HCT116 (cell line): ENCODE measurements at regions not wholly inside any gene's neighbourhood (a gene's known extent, or its start where the extent isn't known, plus 50 kb on each side); places are given as distances from the start of the nearest gene placed in this dataset.

Experiments
- ATAC-seq: fragments of 200-7000 bp; cut with Tn5 transposase; 2 replicates; pipeline ENCODE4 v1.9.1; 2020; ENCODE audit warnings: mild to moderate bottlenecking, moderate library complexity
- BruUV-seq: library from RNA; stranded (reverse); fragments of 400-500 nt; replicated peaks from 2 replicates; lab custom pipeline; 2021; lab: Mats Ljungman, UMichigan
- CTCF ChIA-PET: fragments of 300-600 bp; sonication (Branson Sonifier 250); formaldehyde crosslinking; loops from one replicate; lab custom pipeline; 2021; ENCODE audit warnings: antibody characterized with exemption; lab: Charles Lee
- POLR2A ChIA-PET: fragments of 300-600, 350-600 bp; sonication (Branson Sonifier 250); formaldehyde crosslinking; loops from one replicate; lab custom pipeline; 2021; ENCODE audit warnings: antibody characterized with exemption; lab: Charles Lee
- RAD21 ChIA-PET, 2 experiments: fragments of 300-600 bp; sonication (Branson Sonifier 250); formaldehyde crosslinking; loops; one replicate each; lab custom pipeline; 2023; ENCODE audit warnings: low total read pairs in 2 of 2; ENCODE audit not compliant: uncharacterized antibody in 2 of 2, unreplicated experiment in 2 of 2, low non-redundant PET in 1 of 2; lab: Charles Lee
- DNase-seq: peaks from one replicate; pipeline ENCODE4 v3.0.0-alpha.2; 2010; ENCODE audit warnings: low read depth, low spot score
- H2AFZ ChIP-seq: fragments of 200-600 bp; shearing (Covaris generic), sonication (generic); 2 replicates; pipeline ENCODE4 v1.6.1; 2017; ENCODE audit warnings: low read depth, mixed run types, mixed read lengths, antibody characterized with exemption, low read length; ENCODE audit not compliant: poor library complexity, severe bottlenecking
- H3K27ac ChIP-seq: 2 replicates; pipeline ENCODE4 v1.5.1; 2012; ENCODE audit warnings: low read depth, low read length
- H3K27me3 ChIP-seq: fragments of 200-600 bp; sonication (generic); 2 replicates; pipeline ENCODE4 v1.6.1; 2016; ENCODE audit warnings: mixed run types, low read length, mixed read lengths; ENCODE audit not compliant: insufficient read depth
- H3K36me3 ChIP-seq, 2 experiments: fragments of 200-500 bp in 1 of 2; fragments of 200-600 bp in 1 of 2; sonication (Bioruptor generic) in 1 of 2; sonication (generic) in 1 of 2; 2 replicates each; pipeline versions ENCODE4 v1.5.1 to v1.6.1; 2014 to 2016; ENCODE audit warnings: low read length in 2 of 2, inconsistent platforms in 1 of 2, mixed read lengths in 1 of 2, mixed run types in 1 of 2; ENCODE audit not compliant: insufficient read depth in 2 of 2, control insufficient read depth in 1 of 2
- H3K4me1 ChIP-seq, 2 experiments: fragments of 200-600 bp in 1 of 2; sonication (generic) in 1 of 2; 2 replicates each; pipeline versions ENCODE4 v1.5.1 to v1.6.1; 2012 to 2017; ENCODE audit warnings: low read length in 2 of 2, inconsistent platforms in 1 of 2, mild to moderate bottlenecking in 1 of 2, mixed read lengths in 1 of 2, mixed run types in 1 of 2, moderate library complexity in 1 of 2; ENCODE audit not compliant: insufficient read depth in 2 of 2, control insufficient read depth in 1 of 2
- H3K4me2 ChIP-seq: fragments of 200-600 bp; sonication (generic); 2 replicates; pipeline ENCODE4 v1.6.1; 2017; ENCODE audit warnings: mixed run types, low read length, mixed read lengths
- H3K4me3 ChIP-seq, 2 experiments: fragments of 200-600 bp in 1 of 2; sonication (generic) in 1 of 2; replicated peaks in 1 of 2; 2 replicates each; pipeline ENCODE4 v1.5.1; 2011 to 2016; ENCODE audit warnings: low read length in 2 of 2, control low read depth in 1 of 2, low read depth in 1 of 2, mild to moderate bottlenecking in 1 of 2, mixed read lengths in 1 of 2, mixed run types in 1 of 2
- H3K79me2 ChIP-seq: fragments of 200-600 bp; sonication (generic); 2 replicates; pipeline ENCODE4 v1.6.1; 2017; ENCODE audit warnings: mild to moderate bottlenecking, mixed run types, low read length, moderate library complexity, mixed read lengths; ENCODE audit not compliant: insufficient read depth
- H3K9ac ChIP-seq: fragments of 200-600 bp; sonication (generic); 2 replicates; pipeline ENCODE4 v1.6.1; 2016; ENCODE audit warnings: low read length, mixed read lengths
- H3K9me2 ChIP-seq: fragments of 200-600 bp; sonication (generic), shearing (Covaris generic); 2 replicates; pipeline ENCODE4 v1.6.1; 2017; ENCODE audit warnings: mixed run types, mild to moderate bottlenecking, moderate library complexity; ENCODE audit not compliant: insufficient read depth
- H3K9me3 ChIP-seq, 2 experiments: fragments of 200-500 bp in 1 of 2; fragments of 200-600 bp in 1 of 2; sonication (Bioruptor generic) in 1 of 2; sonication (generic) in 1 of 2; 2 replicates each; pipeline ENCODE4 v1.6.1; 2014 to 2017; ENCODE audit warnings: low read length in 2 of 2, mixed read lengths in 2 of 2, inconsistent platforms in 1 of 2, low read depth in 1 of 2, mild to moderate bottlenecking in 1 of 2, mixed run types in 1 of 2, moderate library complexity in 1 of 2; ENCODE audit not compliant: control insufficient read depth in 1 of 2, insufficient read depth in 1 of 2
- H4K20me1 ChIP-seq: fragments of 200-600 bp; sonication (generic), shearing (Covaris generic); 2 replicates; pipeline ENCODE4 v1.6.1; 2017; ENCODE audit warnings: mixed run types, mild to moderate bottlenecking, moderate library complexity; ENCODE audit not compliant: insufficient read depth
- CBX3 ChIP-seq: IDR thresholded peaks from 2 replicates; pipeline ENCODE4 v1.6.1; 2012; ENCODE audit warnings: low read depth
- CEBPB ChIP-seq: IDR thresholded peaks from 2 replicates; pipeline ENCODE4 v1.6.1; 2012; ENCODE audit warnings: low read depth
- EGR1 ChIP-seq: IDR thresholded peaks from 2 replicates; pipeline ENCODE4 v1.6.1; 2012; ENCODE audit warnings: low read depth
- ELF1 ChIP-seq: IDR thresholded peaks from 2 replicates; pipeline ENCODE4 v1.6.1; 2012; ENCODE audit warnings: low read depth, borderline replicate concordance
- EZH2phosphoT487 ChIP-seq: fragments of 200-600 bp; IDR thresholded peaks from 2 replicates; pipeline ENCODE4 v1.6.1; 2018; ENCODE audit warnings: antibody characterized with exemption, borderline replicate concordance
- FOSL1 ChIP-seq: IDR thresholded peaks from 2 replicates; pipeline ENCODE4 v1.6.1; 2012; ENCODE audit warnings: low read depth
- JUND ChIP-seq: IDR thresholded peaks from 2 replicates; pipeline ENCODE4 v1.6.1; 2012
- POLR2A ChIP-seq: IDR thresholded peaks from 2 replicates; pipeline ENCODE4 v1.7.0; 2011; ENCODE audit warnings: borderline replicate concordance; ENCODE audit not compliant: insufficient read depth, insufficient read length; ENCODE audit errors: extremely low read depth
- POLR2AphosphoS5 ChIP-seq: IDR thresholded peaks from 2 replicates; pipeline ENCODE4 v1.6.1; 2011; ENCODE audit warnings: mild to moderate bottlenecking, low read depth, low read length, moderate library complexity
- SIN3A ChIP-seq: IDR thresholded peaks from 2 replicates; pipeline ENCODE4 v1.6.1; 2012; ENCODE audit warnings: low read depth
- SRF ChIP-seq: IDR thresholded peaks from 2 replicates; pipeline ENCODE4 v1.6.1; 2012; ENCODE audit warnings: low read depth
- TCF7L2 ChIP-seq: IDR thresholded peaks from 2 replicates; pipeline ENCODE4 v1.7.0; 2011; ENCODE audit warnings: borderline replicate concordance, inconsistent platforms; ENCODE audit not compliant: insufficient read depth, insufficient read length; ENCODE audit errors: extremely low read depth
- ZFX ChIP-seq: fragments of 450-650 bp; IDR thresholded peaks from 2 replicates; pipeline ENCODE4 v1.6.1; 2017
- intact Hi-C: fragments of 100-400 bp; cut with micrococcal nuclease; formaldehyde crosslinking; loops from 2 replicates; pipeline ENCODE4 v1.10.0; 2022
- TF ChIP-seq, protein P1 (sequence below): IDR thresholded peaks from 2 replicates; pipeline ENCODE4 v1.6.1; 2012
- TF ChIP-seq, protein P2 (sequence below): IDR thresholded peaks from 2 replicates; pipeline ENCODE4 v1.6.1; 2012
- TF ChIP-seq, protein P3 (sequence below): IDR thresholded peaks from 2 replicates; pipeline ENCODE4 v1.6.1; 2012; ENCODE audit warnings: low read depth

DNA sequence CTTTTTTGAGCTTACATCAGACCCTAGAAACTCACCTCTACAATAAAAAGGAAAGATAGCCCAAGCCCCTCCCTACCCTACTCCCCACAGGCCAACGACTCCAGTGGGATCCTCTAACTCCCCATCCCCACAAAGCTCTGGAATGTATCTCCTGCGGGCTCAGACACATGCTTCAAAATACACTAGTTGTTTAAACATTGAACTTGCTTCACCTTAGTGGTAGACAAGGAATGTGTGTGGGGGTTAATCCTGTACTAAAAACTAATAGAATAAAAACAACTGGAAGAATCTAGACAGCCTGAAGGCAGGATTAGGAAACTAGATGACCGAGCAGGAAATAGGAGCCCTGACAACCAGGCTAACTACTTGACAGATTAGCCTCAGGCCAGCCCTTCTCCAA lies 211.5 kb downstream of the SUCLG1 start:
- no peaks in the 10 kb centered on the region for H3K4me1 ChIP-seq
- H3K9me3 ChIP-seq: no peaks in the 10 kb centered on the region
- DNase-seq: no peak
- H3K27ac ChIP-seq: no peak overlapping the region
- TF ChIP-seq, protein P1, sequence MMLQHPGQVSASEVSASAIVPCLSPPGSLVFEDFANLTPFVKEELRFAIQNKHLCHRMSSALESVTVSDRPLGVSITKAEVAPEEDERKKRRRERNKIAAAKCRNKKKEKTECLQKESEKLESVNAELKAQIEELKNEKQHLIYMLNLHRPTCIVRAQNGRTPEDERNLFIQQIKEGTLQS: no peak
- TF ChIP-seq TCF7L2: no peak
- TF ChIP-seq FOSL1: no peak
- no peak for TF ChIP-seq EZH2phosphoT487
- BruUV-seq: no TSS peak
- intact Hi-C loops: no loop called here
- ChIA-PET POLR2A (no interaction called here), CTCF (no interaction called here), RAD21 (no interaction called here)
- no peaks in the 10 kb centered on the region for H4K20me1 ChIP-seq
- no peaks in the 10 kb centered on the region for H3K36me3 ChIP-seq
- no peak overlapping the region for H2AFZ ChIP-seq
- ATAC-seq: no peak
- no peak overlapping the region for H3K4me2 ChIP-seq
- H3K9me2 ChIP-seq: no peaks in the 10 kb centered on the region
- no peak overlapping the region for H3K4me3 ChIP-seq
- H3K27me3 ChIP-seq: no peaks in the 10 kb centered on the region
- H3K79me2 ChIP-seq: no peaks in the 10 kb centered on the region
- H3K9ac ChIP-seq: no peak overlapping the region

DNA sequence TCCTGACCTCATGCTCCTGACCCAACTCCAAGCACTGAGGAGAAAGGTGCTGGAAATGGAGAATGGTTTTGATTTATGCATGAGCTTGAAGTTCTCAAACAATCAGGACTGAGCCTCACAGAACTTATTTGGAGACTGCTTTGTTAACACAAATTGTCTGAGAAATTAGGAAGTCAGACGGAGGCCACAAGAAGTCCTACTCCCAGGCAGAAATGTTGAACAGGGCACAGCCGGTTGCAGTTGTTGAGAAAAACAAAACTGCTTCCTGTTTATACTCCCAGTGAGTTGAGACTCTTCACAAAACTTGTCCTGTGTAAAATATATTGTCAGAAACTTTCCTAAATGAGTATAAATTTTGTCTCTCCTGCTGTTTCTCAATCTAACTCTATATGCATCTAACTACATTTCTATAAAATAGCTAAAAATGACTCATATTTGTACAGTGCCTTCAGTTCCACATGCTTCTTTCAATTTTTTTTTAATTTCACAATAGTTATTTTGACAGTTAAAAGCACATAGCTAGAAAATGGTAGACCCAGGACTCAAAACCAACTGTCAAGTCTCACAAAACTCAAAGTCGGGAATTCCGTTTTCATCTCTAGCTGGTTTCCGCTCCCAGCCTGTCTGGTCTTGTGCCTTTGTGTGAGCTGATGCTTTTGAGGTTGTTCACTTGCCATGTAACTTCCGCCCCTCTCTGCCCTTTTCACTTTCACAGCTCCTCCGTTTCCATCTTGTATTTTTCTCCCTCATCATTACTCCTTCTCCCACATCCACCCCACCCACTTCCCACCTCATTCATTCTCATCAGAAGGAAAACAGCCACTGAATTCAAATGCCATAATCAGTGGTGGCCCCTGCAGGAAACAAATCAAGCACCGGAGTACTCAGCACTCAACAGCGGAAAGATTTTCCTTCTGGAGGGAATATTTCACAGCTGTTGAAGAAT lies 215.0 kb downstream of the SUCLG1 start:
- Histone ChIP-seq H4K20me1 (no peaks in the 10 kb centered on the region), H2AFZ (no peak overlapping the region), H3K79me2 (no peaks in the 10 kb centered on the region), H3K9me3 (no peaks in the 10 kb centered on the region), H3K9me2 (no peaks in the 10 kb centered on the region), H3K4me2 (no peak overlapping the region), H3K9ac (no peak overlapping the region), H3K27ac (no peak overlapping the region), H3K27me3 (no peaks in the 10 kb centered on the region), H3K4me1 (no peaks in the 10 kb centered on the region), H3K4me3 (no peak overlapping the region), H3K36me3 (no peaks in the 10 kb centered on the region)
- POLR2A ChIA-PET: no interaction called here
- intact Hi-C loops: no loop called here
- BruUV-seq: no TSS peak
- CTCF ChIA-PET: no interaction called here
- ATAC-seq: no peak
- no peak for DNase-seq
- RAD21 ChIA-PET: no interaction called here
- TF ChIP-seq JUND: no peak
- TF ChIP-seq, protein P2, sequence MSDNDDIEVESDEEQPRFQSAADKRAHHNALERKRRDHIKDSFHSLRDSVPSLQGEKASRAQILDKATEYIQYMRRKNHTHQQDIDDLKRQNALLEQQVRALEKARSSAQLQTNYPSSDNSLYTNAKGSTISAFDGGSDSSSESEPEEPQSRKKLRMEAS: no peak
- no peak for TF ChIP-seq FOSL1
- no peak for TF ChIP-seq SIN3A
- no peak for TF ChIP-seq POLR2AphosphoS5
- TF ChIP-seq, protein P1: no peak
- TF ChIP-seq POLR2A: no peak
- no peak for TF ChIP-seq TCF7L2
- TF ChIP-seq ELF1: no peak
- TF ChIP-seq, protein P3, sequence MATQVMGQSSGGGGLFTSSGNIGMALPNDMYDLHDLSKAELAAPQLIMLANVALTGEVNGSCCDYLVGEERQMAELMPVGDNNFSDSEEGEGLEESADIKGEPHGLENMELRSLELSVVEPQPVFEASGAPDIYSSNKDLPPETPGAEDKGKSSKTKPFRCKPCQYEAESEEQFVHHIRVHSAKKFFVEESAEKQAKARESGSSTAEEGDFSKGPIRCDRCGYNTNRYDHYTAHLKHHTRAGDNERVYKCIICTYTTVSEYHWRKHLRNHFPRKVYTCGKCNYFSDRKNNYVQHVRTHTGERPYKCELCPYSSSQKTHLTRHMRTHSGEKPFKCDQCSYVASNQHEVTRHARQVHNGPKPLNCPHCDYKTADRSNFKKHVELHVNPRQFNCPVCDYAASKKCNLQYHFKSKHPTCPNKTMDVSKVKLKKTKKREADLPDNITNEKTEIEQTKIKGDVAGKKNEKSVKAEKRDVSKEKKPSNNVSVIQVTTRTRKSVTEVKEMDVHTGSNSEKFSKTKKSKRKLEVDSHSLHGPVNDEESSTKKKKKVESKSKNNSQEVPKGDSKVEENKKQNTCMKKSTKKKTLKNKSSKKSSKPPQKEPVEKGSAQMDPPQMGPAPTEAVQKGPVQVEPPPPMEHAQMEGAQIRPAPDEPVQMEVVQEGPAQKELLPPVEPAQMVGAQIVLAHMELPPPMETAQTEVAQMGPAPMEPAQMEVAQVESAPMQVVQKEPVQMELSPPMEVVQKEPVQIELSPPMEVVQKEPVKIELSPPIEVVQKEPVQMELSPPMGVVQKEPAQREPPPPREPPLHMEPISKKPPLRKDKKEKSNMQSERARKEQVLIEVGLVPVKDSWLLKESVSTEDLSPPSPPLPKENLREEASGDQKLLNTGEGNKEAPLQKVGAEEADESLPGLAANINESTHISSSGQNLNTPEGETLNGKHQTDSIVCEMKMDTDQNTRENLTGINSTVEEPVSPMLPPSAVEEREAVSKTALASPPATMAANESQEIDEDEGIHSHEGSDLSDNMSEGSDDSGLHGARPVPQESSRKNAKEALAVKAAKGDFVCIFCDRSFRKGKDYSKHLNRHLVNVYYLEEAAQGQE: no peak
- no peak for TF ChIP-seq ZFX
- no peak for TF ChIP-seq CBX3
- no peak for TF ChIP-seq SRF
- TF ChIP-seq EGR1: no peak
- no peak for TF ChIP-seq CEBPB
